Transverse colon (tissue), 3 donors: ENCODE measurements at regions not wholly inside any gene's neighbourhood (a gene's known extent, or its start where the extent isn't known, plus 50 kb on each side); places are given as distances from the start of the nearest gene placed in this dataset.

Source experiments
- CTCF ChIP-seq, 5 experiments: fragments of 200-600 bp in 3 of 5; fragments of 450-650 bp in 2 of 5; sonication (generic) in 3 of 5; IDR thresholded peaks; 1 replicate in 2 of 5; 2 replicates in 3 of 5; pipeline ENCODE4 v1.5.1; 2016 to 2017; ENCODE audit warnings: antibody characterized with exemption in 5 of 5, inconsistent platforms in 3 of 5, mild to moderate bottlenecking in 2 of 5, moderate library complexity in 1 of 5
- POLR2A ChIP-seq: fragments of 450-650 bp; IDR thresholded peaks from one replicate; pipeline ENCODE4 v1.6.1; 2016; ENCODE audit warnings: antibody characterized with exemption, mild to moderate bottlenecking, moderate library complexity

- TF ChIP-seq CTCF (IDR thresholded peaks at IDR 0.05) (no peak), POLR2A (no peak)
Observed at GRCh38 chr14:99342906-99343305, 70.9 kb upstream of the BCL11B start.
